PC-9 (cell line): ENCODE measurements at regions not wholly inside any gene's neighbourhood (a gene's known extent, or its start where the extent isn't known, plus 50 kb on each side); places are given as distances from the start of the nearest gene placed in this dataset.

ENCODE experiments used
- BruUV-seq: library from RNA; stranded (reverse); fragments of 400-500 nt; replicated peaks from 2 replicates; lab custom pipeline; 2021; lab: Mats Ljungman, UMichigan
- CTCF ChIA-PET: fragments of 300-600 bp; sonication (Branson Sonifier 250); formaldehyde crosslinking; loops from one replicate; lab custom pipeline; 2022; ENCODE audit warnings: antibody characterized with exemption; lab: Charles Lee
- POLR2A ChIA-PET: fragments of 300-600 bp; sonication (Branson Sonifier 250); formaldehyde crosslinking; loops from one replicate; lab custom pipeline; 2022; ENCODE audit warnings: antibody characterized with exemption; ENCODE audit not compliant: unreplicated experiment; lab: Charles Lee
- DNase-seq, 2 experiments: peaks; one replicate each; pipeline versions ENCODE4 v3.0.0 to v3.0.0-alpha.2; 2015 to 2022; ENCODE audit warnings: mixed read lengths in 1 of 2
- H2AFZ ChIP-seq: fragments of 200-600 bp; sonication (generic); 2 replicates; pipeline ENCODE4 v1.8.1; 2017; ENCODE audit warnings: antibody characterized with exemption
- H3F3A ChIP-seq: fragments of 200-600 bp; sonication (generic); 2 replicates; pipeline ENCODE4 v1.8.1; 2017; ENCODE audit warnings: antibody characterized with exemption, mild to moderate bottlenecking, low read depth; ENCODE audit not compliant: insufficient read depth
- H3K27ac ChIP-seq: fragments of 200-600 bp; sonication (generic); 2 replicates; pipeline ENCODE4 v1.6.1; 2016; ENCODE audit warnings: mixed run types
- H3K27me3 ChIP-seq: fragments of 200-600 bp; sonication (generic); 2 replicates; pipeline ENCODE4 v1.6.1; 2016; ENCODE audit warnings: low read depth, mixed run types; ENCODE audit not compliant: insufficient read depth
- H3K36me3 ChIP-seq: fragments of 200-600 bp; sonication (generic); 2 replicates; pipeline ENCODE4 v1.6.1; 2016; ENCODE audit warnings: low read depth, mixed run types
- H3K4me1 ChIP-seq: fragments of 200-600 bp; sonication (generic); replicated peaks from 2 replicates; pipeline ENCODE4 v1.6.1; 2016; ENCODE audit warnings: mixed run types; ENCODE audit not compliant: insufficient read depth
- H3K4me2 ChIP-seq: fragments of 200-600 bp; sonication (generic); 2 replicates; pipeline ENCODE4 v1.6.1; 2017; ENCODE audit warnings: mixed run types
- H3K4me3 ChIP-seq: fragments of 200-600 bp; sonication (generic); 2 replicates; pipeline ENCODE4 v1.6.1; 2016; ENCODE audit warnings: mixed run types
- H3K79me2 ChIP-seq: fragments of 200-600 bp; sonication (generic); 2 replicates; pipeline ENCODE4 v1.6.1; 2017; ENCODE audit warnings: low read depth, mixed run types
- H3K9me2 ChIP-seq: fragments of 200-600 bp; sonication (generic); 2 replicates; pipeline ENCODE4 v1.8.1; 2017; ENCODE audit warnings: mild to moderate bottlenecking; ENCODE audit not compliant: insufficient read depth
- H3K9me3 ChIP-seq: fragments of 200-600 bp; sonication (generic); 2 replicates; pipeline ENCODE4 v1.8.1; 2016; ENCODE audit warnings: low read depth; ENCODE audit not compliant: insufficient read depth
- H4K20me1 ChIP-seq: fragments of 200-600 bp; sonication (generic); 2 replicates; pipeline ENCODE4 v1.8.1; 2017; ENCODE audit not compliant: insufficient read depth
- CTCF ChIP-seq: fragments of 200-600 bp; sonication (generic); conservative IDR thresholded peaks from 2 replicates; pipeline ENCODE4 v1.6.1; 2017; ENCODE audit warnings: mixed run types, antibody characterized with exemption, mild to moderate bottlenecking, moderate library complexity
- EZH2 ChIP-seq: fragments of 200-600 bp; sonication (generic); IDR thresholded peaks from 2 replicates; pipeline ENCODE4 v1.8.0; 2017; ENCODE audit warnings: antibody characterized with exemption, low read depth
- intact Hi-C: fragments of 100-400 bp; cut with micrococcal nuclease; formaldehyde crosslinking; loops from one replicate; pipeline ENCODE4 v1.10.0; 2022; ENCODE audit not compliant: unreplicated experiment

GRCh38 chr5:133839090-133839489, 129.3 kb downstream of the C5orf15 start:
- Histone ChIP-seq H2AFZ (no peak overlapping the region), H3K4me2 (no peak overlapping the region), H3K27ac (no peak overlapping the region), H3K9me3 (0 out of 2 replicates have a peak, but pooled peaks cover 7% of the 10 kb centered on the region), H3K4me3 (no peak overlapping the region), H3K27me3 (no peaks in the 10 kb centered on the region), H3K9me2 (no peaks in the 10 kb centered on the region), H3K4me1 (no peaks in the 10 kb centered on the region), H3K36me3 (no peaks in the 10 kb centered on the region), H3K79me2 (no peaks in the 10 kb centered on the region), H3F3A (no peaks in the 10 kb centered on the region), H4K20me1 (no peaks in the 10 kb centered on the region)
- ChIA-PET POLR2A (no interaction called here), CTCF (interaction anchor here (0.5 kb wide), 1 partner anchor 194 kb away, joined by 6 read pairs; no protein-coding TSS in a partner anchor)
- BruUV-seq = no TSS peak
- intact Hi-C loops = no loop called here
- no peak for DNase-seq
- TF ChIP-seq CTCF = no peak
- no peak for TF ChIP-seq EZH2

- no peaks in the 10 kb centered on the region for H3K79me2 ChIP-seq
- H3K4me1 ChIP-seq = no peaks in the 10 kb centered on the region
- no peak for DNase-seq
- intact Hi-C loops = no loop called here
- H4K20me1 ChIP-seq = no peaks in the 10 kb centered on the region
- H2AFZ ChIP-seq = no peak overlapping the region
- TF ChIP-seq EZH2 (no peak), CTCF (no peak)
- H3K27ac ChIP-seq = no peak overlapping the region
- no peaks in the 10 kb centered on the region for H3K27me3 ChIP-seq
- no TSS peak for BruUV-seq
- ChIA-PET POLR2A (no interaction called here), CTCF (no interaction called here)
- H3K9me3 ChIP-seq = 0 out of 2 replicates have a peak, but pooled peaks cover 7% of the 10 kb centered on the region
- no peaks in the 10 kb centered on the region for H3K9me2 ChIP-seq
- no peaks in the 10 kb centered on the region for H3F3A ChIP-seq
- H3K4me2 ChIP-seq = no peak overlapping the region
- no peak overlapping the region for H3K4me3 ChIP-seq
- no peaks in the 10 kb centered on the region for H3K36me3 ChIP-seq
These were observed 130.1 kb downstream of the C5orf15 start for GRCh38 chr5:133838286-133838685.

GRCh38 chr5:133831491-133832224, 136.8 kb downstream of the C5orf15 start:
- Histone ChIP-seq H3K27ac (peak overlapping the region; percentile 68), H3K79me2 (no peaks in the 10 kb centered on the region), H3K4me3 (no peak overlapping the region; the same call in 1 of the 2 replicates), H3K9me2 (no peaks in the 10 kb centered on the region), H3K36me3 (no peaks in the 10 kb centered on the region), H2AFZ (peak overlapping the region; percentile 67; the same call in 1 of the 2 replicates), H3K4me1 (peaks cover 34% of the 10 kb centered on the region), H3K4me2 (peak overlapping the region; percentile 60), H3F3A (peaks cover 15% of the 10 kb centered on the region), H3K27me3 (no peaks in the 10 kb centered on the region), H3K9me3 (0 out of 2 replicates have a peak, but pooled peaks cover 1% of the 10 kb centered on the region), H4K20me1 (no peaks in the 10 kb centered on the region)
- ChIA-PET CTCF (no interaction called here), POLR2A (no interaction called here)
- intact Hi-C loops = no loop called here
- BruUV-seq = no TSS peak
- peak in 1 of 2 experiments; percentile 83 for DNase-seq
- TF ChIP-seq CTCF (no peak), EZH2 (no peak)
